ENCODE measurements at regions not wholly inside any gene's neighbourhood (a gene's known extent, or its start where the extent isn't known, plus 50 kb on each side); places are given as distances from the start of the nearest gene placed in this dataset.

- Histone ChIP-seq H2AK5ac (ENCODE audit: insufficient read length, low read length) (no peak overlapping the region), H3K4me1 (ENCODE audit: insufficient read depth, low read length) (no peaks in the 10 kb centered on the region), H4K91ac (ENCODE audit: insufficient read length, low read depth, low read length) (no peak overlapping the region), H2BK5ac (ENCODE audit: insufficient read length, low read length) (no peak overlapping the region), H3K14ac (ENCODE audit: insufficient read depth, low read length) (no peak overlapping the region), H3K23me2 (ENCODE audit: insufficient read length, low read depth, low read length, poor library complexity, severe bottlenecking) (no peaks in the 10 kb centered on the region), H2AFZ (ENCODE audit: low read length) (no peak overlapping the region), H3K9ac (ENCODE audit: extremely low read depth, insufficient read length, low read length) (no peak overlapping the region), H4K20me1 (ENCODE audit: control insufficient read depth, insufficient read depth, insufficient read length) (no peaks in the 10 kb centered on the region), H2BK20ac (ENCODE audit: low read depth, low read length, poor library complexity, severe bottlenecking) (no peak overlapping the region), H3K27me3 (ENCODE audit: insufficient read depth, low read length) (no peaks in the 10 kb centered on the region), H3K18ac (ENCODE audit: insufficient read length, low read depth, low read length) (no peak overlapping the region), H3K56ac (ENCODE audit: insufficient read length, low read depth, low read length) (no peak overlapping the region), H3K4ac (ENCODE audit: low read depth, low read length) (no peak overlapping the region), H3T11ph (ENCODE audit: low read length) (no peak overlapping the region), H2BK15ac (ENCODE audit: low read depth, low read length) (no peak overlapping the region), H3K79me1 (ENCODE audit: insufficient read depth, low read depth, low read length, poor library complexity, severe bottlenecking) (no peaks in the 10 kb centered on the region), H3K9me3 (ENCODE audit: control insufficient read depth, low read depth, low read length) (no peaks in the 10 kb centered on the region), H3K23ac (ENCODE audit: insufficient read length, low read depth, low read length) (no peak overlapping the region), H4K8ac (replicated peaks; ENCODE audit: insufficient read length, low read depth, low read length) (no peak overlapping the region), H2BK12ac (ENCODE audit: insufficient read length, low read depth, low read length) (no peak overlapping the region), H3K4me2 (ENCODE audit: insufficient read depth, insufficient read length, low read length) (no peak overlapping the region), H3K27ac (ENCODE audit: insufficient read length, low read depth, low read length) (no peak overlapping the region), H4K5ac (ENCODE audit: insufficient read length, low read depth, low read length) (no peak overlapping the region), H2BK120ac (ENCODE audit: low read depth, low read length, poor library complexity, severe bottlenecking) (no peak overlapping the region), H3K79me2 (ENCODE audit: insufficient read depth, low read length) (no peaks in the 10 kb centered on the region)
- no peaks in the 10 kb centered on the region for H3K9me3 Mint-ChIP-seq
- TF ChIP-seq, protein P1, sequence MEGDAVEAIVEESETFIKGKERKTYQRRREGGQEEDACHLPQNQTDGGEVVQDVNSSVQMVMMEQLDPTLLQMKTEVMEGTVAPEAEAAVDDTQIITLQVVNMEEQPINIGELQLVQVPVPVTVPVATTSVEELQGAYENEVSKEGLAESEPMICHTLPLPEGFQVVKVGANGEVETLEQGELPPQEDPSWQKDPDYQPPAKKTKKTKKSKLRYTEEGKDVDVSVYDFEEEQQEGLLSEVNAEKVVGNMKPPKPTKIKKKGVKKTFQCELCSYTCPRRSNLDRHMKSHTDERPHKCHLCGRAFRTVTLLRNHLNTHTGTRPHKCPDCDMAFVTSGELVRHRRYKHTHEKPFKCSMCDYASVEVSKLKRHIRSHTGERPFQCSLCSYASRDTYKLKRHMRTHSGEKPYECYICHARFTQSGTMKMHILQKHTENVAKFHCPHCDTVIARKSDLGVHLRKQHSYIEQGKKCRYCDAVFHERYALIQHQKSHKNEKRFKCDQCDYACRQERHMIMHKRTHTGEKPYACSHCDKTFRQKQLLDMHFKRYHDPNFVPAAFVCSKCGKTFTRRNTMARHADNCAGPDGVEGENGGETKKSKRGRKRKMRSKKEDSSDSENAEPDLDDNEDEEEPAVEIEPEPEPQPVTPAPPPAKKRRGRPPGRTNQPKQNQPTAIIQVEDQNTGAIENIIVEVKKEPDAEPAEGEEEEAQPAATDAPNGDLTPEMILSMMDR (conservative IDR thresholded peaks at IDR 0.05) = no peak
- no peak overlapping the region for H3K27ac Mint-ChIP-seq
- no peak overlapping the region for H3K4me3 Mint-ChIP-seq
- no peaks in the 10 kb centered on the region for H3K36me3 Mint-ChIP-seq (ENCODE audit: insufficient read depth in 1 of 3, low read depth in 3 of 3)
- DNase-seq = no peak
- WGBS (ENCODE audit: extremely low coverage, insufficient read length, low lambda C conversion rate) = no CpG with 5 or more reads among the region's 4 CpGs
- no peaks in the 10 kb centered on the region for H3K4me1 Mint-ChIP-seq
- H3K27me3 Mint-ChIP-seq (ENCODE audit: low read depth) = no peaks in the 10 kb centered on the region
Measured at GRCh38 chr4:106717091-106717490, 319.0 kb downstream of the DKK2 start.

All from H9 (cell line).